ENCODE measurements at regions not wholly inside any gene's neighbourhood (a gene's known extent, or its start where the extent isn't known, plus 50 kb on each side); places are given as distances from the start of the nearest gene placed in this dataset.

GRCh38 chr7:22601408-22601807, 101.4 kb upstream of the STEAP1B start:
- TF ChIP-seq CBX5 (IDR thresholded peaks at IDR 0.05; ENCODE audit: low read depth, low read length) = no peak
- no peak for TF ChIP-seq SIN3A (conservative IDR thresholded peaks at IDR 0.05 in 1 of 2, IDR thresholded peaks at IDR 0.05 in 1 of 2; ENCODE audit: low read depth in 1 of 2, low read length in 2 of 2)
- no peak for TF ChIP-seq BRCA1 (IDR thresholded peaks at IDR 0.05; ENCODE audit: low read depth, low read length)
- TF ChIP-seq RBBP5 (IDR thresholded peaks at IDR 0.05; ENCODE audit: borderline replicate concordance, low read depth, low read length) = no peak
- no peak for TF ChIP-seq MAFK (IDR thresholded peaks at IDR 0.05; ENCODE audit: low read depth, low read length)
- TF ChIP-seq CTCF (IDR thresholded peaks at IDR 0.05; ENCODE audit: control extremely low read depth in 1 of 3, insufficient read depth in 1 of 3, low read depth in 1 of 3, low read length in 3 of 3) = no peak
- TF ChIP-seq HDAC2 (IDR thresholded peaks at IDR 0.05; ENCODE audit: borderline replicate concordance in 1 of 2, low read depth in 2 of 2, low read length in 2 of 2) = no peak
- no peak for TF ChIP-seq POLR2AphosphoS5 (IDR thresholded peaks at IDR 0.05; ENCODE audit: low read depth, low read length)
